ENCODE measurements at regions not wholly inside any gene's neighbourhood (a gene's known extent, or its start where the extent isn't known, plus 50 kb on each side); places are given as distances from the start of the nearest gene placed in this dataset.

DNA sequence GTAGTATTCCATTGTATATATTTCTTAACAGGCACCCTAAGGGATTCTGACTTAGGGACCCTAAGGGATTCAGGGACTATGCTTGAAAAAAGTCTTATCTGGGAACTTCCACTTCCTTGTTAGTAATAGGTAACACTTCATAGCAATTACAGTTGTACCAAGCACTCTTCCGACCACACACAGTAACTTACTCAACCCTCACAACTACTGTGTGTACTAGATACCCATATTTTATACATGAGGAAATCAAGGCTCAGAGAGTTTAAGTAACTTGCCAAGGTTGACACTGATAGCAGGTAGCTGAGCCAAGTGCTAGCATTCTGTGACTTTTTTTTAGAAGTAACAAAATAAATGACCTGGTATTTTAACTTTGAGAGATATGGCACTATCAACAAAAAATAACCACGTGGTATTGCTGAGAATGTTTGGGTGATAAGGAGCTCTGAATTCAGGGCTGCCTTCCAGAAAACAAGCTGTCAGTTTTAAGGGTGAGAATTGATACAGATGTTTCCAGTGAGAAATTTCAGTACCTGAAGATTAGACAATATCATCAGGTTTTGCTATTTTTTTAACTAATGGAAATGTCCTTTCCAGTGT is 210.3 kb upstream of the SUCLG2 start:
- no peak overlapping the region for H3K4me3 Mint-ChIP-seq (ENCODE audit: low read depth)
- no peaks in the 10 kb centered on the region for H3K4me1 Mint-ChIP-seq (ENCODE audit: low read depth)
- H3K36me3 Mint-ChIP-seq (ENCODE audit: insufficient read depth): no peaks in the 10 kb centered on the region
- no peaks in the 10 kb centered on the region for H3K27me3 Mint-ChIP-seq
- peaks cover 3% of the 10 kb centered on the region for H3K9me3 Mint-ChIP-seq (ENCODE audit: low read depth)
- TF ChIP-seq, protein P1, sequence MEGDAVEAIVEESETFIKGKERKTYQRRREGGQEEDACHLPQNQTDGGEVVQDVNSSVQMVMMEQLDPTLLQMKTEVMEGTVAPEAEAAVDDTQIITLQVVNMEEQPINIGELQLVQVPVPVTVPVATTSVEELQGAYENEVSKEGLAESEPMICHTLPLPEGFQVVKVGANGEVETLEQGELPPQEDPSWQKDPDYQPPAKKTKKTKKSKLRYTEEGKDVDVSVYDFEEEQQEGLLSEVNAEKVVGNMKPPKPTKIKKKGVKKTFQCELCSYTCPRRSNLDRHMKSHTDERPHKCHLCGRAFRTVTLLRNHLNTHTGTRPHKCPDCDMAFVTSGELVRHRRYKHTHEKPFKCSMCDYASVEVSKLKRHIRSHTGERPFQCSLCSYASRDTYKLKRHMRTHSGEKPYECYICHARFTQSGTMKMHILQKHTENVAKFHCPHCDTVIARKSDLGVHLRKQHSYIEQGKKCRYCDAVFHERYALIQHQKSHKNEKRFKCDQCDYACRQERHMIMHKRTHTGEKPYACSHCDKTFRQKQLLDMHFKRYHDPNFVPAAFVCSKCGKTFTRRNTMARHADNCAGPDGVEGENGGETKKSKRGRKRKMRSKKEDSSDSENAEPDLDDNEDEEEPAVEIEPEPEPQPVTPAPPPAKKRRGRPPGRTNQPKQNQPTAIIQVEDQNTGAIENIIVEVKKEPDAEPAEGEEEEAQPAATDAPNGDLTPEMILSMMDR (IDR thresholded peaks at IDR 0.05; ENCODE audit: unreplicated experiment): no peak
- no peak overlapping the region for H3K27ac Mint-ChIP-seq
- no peak for DNase-seq (ENCODE audit: low spot score, unreplicated experiment)

DNA sequence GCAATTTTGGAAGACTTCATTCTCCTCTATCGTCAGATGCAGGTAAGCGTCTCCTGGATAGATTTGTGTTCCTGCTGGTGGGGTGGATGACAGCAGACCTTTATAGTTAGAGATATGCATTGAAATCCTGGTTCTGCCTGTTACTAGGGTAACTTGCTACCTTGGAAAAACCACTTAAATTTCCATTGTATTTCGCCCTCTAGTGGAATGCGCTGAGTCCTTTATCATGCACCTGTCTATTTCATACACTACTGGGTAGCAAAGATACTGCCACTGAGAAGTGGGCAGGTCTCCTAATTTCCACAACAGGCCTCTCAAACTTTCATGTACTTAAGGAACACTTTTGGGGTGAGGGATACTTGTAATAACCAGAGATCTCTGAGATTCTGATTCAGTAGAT is 209.5 kb upstream of the SUCLG2 start:
- Mint-ChIP-seq H3K27me3 (no peaks in the 10 kb centered on the region), H3K36me3 (ENCODE audit: insufficient read depth) (no peaks in the 10 kb centered on the region), H3K9me3 (ENCODE audit: low read depth) (peaks cover 3% of the 10 kb centered on the region), H3K27ac (no peak overlapping the region), H3K4me1 (ENCODE audit: low read depth) (no peaks in the 10 kb centered on the region), H3K4me3 (ENCODE audit: low read depth) (no peak overlapping the region)
- DNase-seq (ENCODE audit: low spot score, unreplicated experiment): no peak
- TF ChIP-seq, protein P1 (IDR thresholded peaks at IDR 0.05; ENCODE audit: unreplicated experiment): peak; percentile 49

GRCh38 chr3:67860429-67860828 is 206.0 kb upstream of the SUCLG2 start:
- Mint-ChIP-seq H3K36me3 (ENCODE audit: insufficient read depth) (no peaks in the 10 kb centered on the region), H3K27me3 (no peaks in the 10 kb centered on the region), H3K4me1 (ENCODE audit: low read depth) (no peaks in the 10 kb centered on the region), H3K9me3 (ENCODE audit: low read depth) (no peaks in the 10 kb centered on the region), H3K27ac (no peak overlapping the region), H3K4me3 (ENCODE audit: low read depth) (no peak overlapping the region)
- TF ChIP-seq, protein P1 (IDR thresholded peaks at IDR 0.05; ENCODE audit: unreplicated experiment): no peak
- DNase-seq (ENCODE audit: low spot score, unreplicated experiment): no peak

GRCh38 chr3:67858492-67858891 is 204.1 kb upstream of the SUCLG2 start:
- DNase-seq (ENCODE audit: low spot score, unreplicated experiment): no peak
- H3K9me3 Mint-ChIP-seq (ENCODE audit: low read depth): no peaks in the 10 kb centered on the region
- TF ChIP-seq, protein P1 (IDR thresholded peaks at IDR 0.05; ENCODE audit: unreplicated experiment): no peak
- H3K36me3 Mint-ChIP-seq (ENCODE audit: insufficient read depth): no peaks in the 10 kb centered on the region
- H3K27me3 Mint-ChIP-seq: no peaks in the 10 kb centered on the region
- H3K27ac Mint-ChIP-seq: no peak overlapping the region
- H3K4me1 Mint-ChIP-seq (ENCODE audit: low read depth): no peaks in the 10 kb centered on the region
- H3K4me3 Mint-ChIP-seq (ENCODE audit: low read depth): no peak overlapping the region

DNA sequence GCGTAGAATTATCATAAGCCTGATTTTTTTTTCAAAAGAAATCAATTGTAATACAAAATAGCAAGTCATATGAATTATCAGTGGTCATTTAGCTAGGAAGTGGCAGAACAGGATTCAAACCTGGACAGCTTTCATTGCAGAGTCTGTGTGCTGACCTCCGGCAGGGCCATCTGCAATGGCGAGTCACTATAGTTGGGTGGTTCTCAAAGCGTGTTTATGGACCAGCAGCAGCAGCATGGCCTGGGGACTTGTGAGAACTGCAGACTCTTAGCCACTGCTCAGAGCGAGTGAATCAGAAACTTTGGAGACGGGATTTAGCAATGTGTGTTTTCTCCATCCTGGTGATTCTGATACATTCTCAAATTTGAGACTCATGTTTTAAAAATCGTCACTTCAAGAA is 202.3 kb upstream of the SUCLG2 start:
- DNase-seq (ENCODE audit: low spot score, unreplicated experiment): no peak
- H3K27me3 Mint-ChIP-seq: no peaks in the 10 kb centered on the region
- no peak overlapping the region for H3K4me3 Mint-ChIP-seq (ENCODE audit: low read depth)
- H3K36me3 Mint-ChIP-seq (ENCODE audit: insufficient read depth): no peaks in the 10 kb centered on the region
- no peaks in the 10 kb centered on the region for H3K4me1 Mint-ChIP-seq (ENCODE audit: low read depth)
- TF ChIP-seq, protein P1 (IDR thresholded peaks at IDR 0.05; ENCODE audit: unreplicated experiment): no peak
- no peaks in the 10 kb centered on the region for H3K9me3 Mint-ChIP-seq (ENCODE audit: low read depth)
- H3K27ac Mint-ChIP-seq: no peak overlapping the region
